Neural progenitor cell (in vitro differentiated cells): ENCODE measurements at regions not wholly inside any gene's neighbourhood (a gene's known extent, or its start where the extent isn't known, plus 50 kb on each side); places are given as distances from the start of the nearest gene placed in this dataset.

Experiments
- DNase-seq: peaks from one replicate; pipeline ENCODE4 v3.0.0-alpha.2; 2016; ENCODE audit warnings: low spot score
- H2AFZ ChIP-seq: fragments of 200-600 bp; sonication (generic); replicated peaks from 2 replicates; pipeline ENCODE4 v1.6.1; 2016; ENCODE audit warnings: antibody characterized with exemption
- H3F3A ChIP-seq: fragments of 200-600 bp; sonication (generic); 2 replicates; pipeline ENCODE4 v1.6.1; 2016; ENCODE audit warnings: antibody characterized with exemption, low read depth
- H3K27ac ChIP-seq: fragments of 200-600 bp; sonication (generic); 2 replicates; pipeline ENCODE4 v1.5.1; 2016; ENCODE audit warnings: mild to moderate bottlenecking
- H3K27me3 ChIP-seq: fragments of 200-600 bp; sonication (generic); 2 replicates; pipeline ENCODE4 v1.6.1; 2016; ENCODE audit warnings: mild to moderate bottlenecking, moderate library complexity
- H3K36me3 ChIP-seq: fragments of 200-600 bp; sonication (generic); 2 replicates; pipeline ENCODE4 v1.5.1; 2016
- H3K4me1 ChIP-seq: fragments of 200-600 bp; sonication (generic); 2 replicates; pipeline ENCODE4 v1.6.1; 2016; ENCODE audit warnings: mixed run types
- H3K4me2 ChIP-seq: fragments of 200-600 bp; sonication (generic); 2 replicates; pipeline ENCODE4 v1.6.1; 2016
- H3K4me3 ChIP-seq: fragments of 200-600 bp; sonication (generic); 2 replicates; pipeline ENCODE4 v1.5.1; 2016
- H3K79me2 ChIP-seq: fragments of 200-600 bp; sonication (generic); 2 replicates; pipeline ENCODE4 v1.6.1; 2016; ENCODE audit warnings: low read depth
- H3K9ac ChIP-seq: fragments of 200-600 bp; sonication (generic); 2 replicates; pipeline ENCODE4 v1.6.1; 2016
- H3K9me3 ChIP-seq: fragments of 200-600 bp; sonication (generic); 2 replicates; pipeline ENCODE4 v1.5.1; 2016; ENCODE audit warnings: low read depth
- H4K20me1 ChIP-seq: fragments of 200-600 bp; sonication (generic); 2 replicates; pipeline ENCODE4 v1.6.1; 2016; ENCODE audit warnings: low read depth
- H3K27ac Mint-ChIP-seq: 3 replicates; pipeline ENCODE4 v1.8.0; 2021; ENCODE audit warnings: mixed read lengths
- H3K27me3 Mint-ChIP-seq: 2 replicates; pipeline ENCODE4 v1.8.0; 2022; ENCODE audit warnings: low read depth, mild to moderate bottlenecking, inconsistent platforms, moderate library complexity, mixed read lengths; ENCODE audit not compliant: insufficient read depth
- H3K36me3 Mint-ChIP-seq: 3 replicates; pipeline ENCODE4 v1.8.0; 2021; ENCODE audit warnings: mixed read lengths
- H3K4me1 Mint-ChIP-seq: 3 replicates; pipeline ENCODE4 v1.8.0; 2021; ENCODE audit warnings: mixed read lengths
- H3K4me3 Mint-ChIP-seq: 3 replicates; pipeline ENCODE4 v1.8.0; 2021; ENCODE audit warnings: mild to moderate bottlenecking, moderate library complexity, mixed read lengths
- H3K9me3 Mint-ChIP-seq: 3 replicates; pipeline ENCODE4 v1.8.0; 2020; ENCODE audit warnings: mixed read lengths
- EZH2 ChIP-seq: fragments of 200-600 bp; sonication (generic); IDR thresholded peaks from 2 replicates; pipeline ENCODE4 v1.6.1; 2017; ENCODE audit warnings: antibody characterized with exemption, mild to moderate bottlenecking, moderate library complexity
- EZH2phosphoT487 ChIP-seq: fragments of 200-600 bp; sonication (generic); IDR thresholded peaks from 2 replicates; pipeline ENCODE4 v1.6.1; 2017; ENCODE audit warnings: antibody characterized with exemption
- TF ChIP-seq, protein P1 (sequence below): fragments of 200-600 bp; sonication (generic); IDR thresholded peaks from 2 replicates; pipeline ENCODE4 v1.5.1; 2017; ENCODE audit warnings: antibody characterized with exemption, mild to moderate bottlenecking

DNA sequence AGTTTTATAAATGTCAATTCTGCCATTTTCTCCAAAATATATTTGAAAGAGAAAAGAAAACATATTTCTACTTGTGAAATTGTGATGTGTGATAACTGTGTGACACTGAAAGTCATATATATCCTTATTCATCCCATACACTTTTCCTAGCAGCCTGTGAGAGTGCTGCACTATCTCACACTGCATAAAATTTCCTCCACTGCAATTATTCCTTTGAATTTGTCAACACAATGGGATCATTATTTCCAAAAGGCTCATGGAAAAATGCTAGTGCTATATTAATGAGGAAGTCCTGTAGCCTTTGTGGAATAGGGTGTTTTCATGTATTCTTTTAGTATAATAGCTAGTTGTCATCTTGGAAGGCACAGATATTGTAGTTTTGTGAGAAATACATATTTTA is 504.1 kb downstream of the RPL10L start:
- H3K79me2 ChIP-seq: no peaks in the 10 kb centered on the region
- DNase-seq: no peak
- H3K4me1 ChIP-seq: no peaks in the 10 kb centered on the region
- H3K4me3 ChIP-seq: no peak overlapping the region
- TF ChIP-seq EZH2phosphoT487: no peak
- TF ChIP-seq, protein P1, sequence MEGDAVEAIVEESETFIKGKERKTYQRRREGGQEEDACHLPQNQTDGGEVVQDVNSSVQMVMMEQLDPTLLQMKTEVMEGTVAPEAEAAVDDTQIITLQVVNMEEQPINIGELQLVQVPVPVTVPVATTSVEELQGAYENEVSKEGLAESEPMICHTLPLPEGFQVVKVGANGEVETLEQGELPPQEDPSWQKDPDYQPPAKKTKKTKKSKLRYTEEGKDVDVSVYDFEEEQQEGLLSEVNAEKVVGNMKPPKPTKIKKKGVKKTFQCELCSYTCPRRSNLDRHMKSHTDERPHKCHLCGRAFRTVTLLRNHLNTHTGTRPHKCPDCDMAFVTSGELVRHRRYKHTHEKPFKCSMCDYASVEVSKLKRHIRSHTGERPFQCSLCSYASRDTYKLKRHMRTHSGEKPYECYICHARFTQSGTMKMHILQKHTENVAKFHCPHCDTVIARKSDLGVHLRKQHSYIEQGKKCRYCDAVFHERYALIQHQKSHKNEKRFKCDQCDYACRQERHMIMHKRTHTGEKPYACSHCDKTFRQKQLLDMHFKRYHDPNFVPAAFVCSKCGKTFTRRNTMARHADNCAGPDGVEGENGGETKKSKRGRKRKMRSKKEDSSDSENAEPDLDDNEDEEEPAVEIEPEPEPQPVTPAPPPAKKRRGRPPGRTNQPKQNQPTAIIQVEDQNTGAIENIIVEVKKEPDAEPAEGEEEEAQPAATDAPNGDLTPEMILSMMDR: no peak
- no peak for TF ChIP-seq EZH2
- Mint-ChIP-seq H3K27me3 (peaks cover 2% of the 10 kb centered on the region), H3K9me3 (peaks cover 8% of the 10 kb centered on the region), H3K4me3 (no peak overlapping the region), H3K36me3 (no peaks in the 10 kb centered on the region), H3K4me1 (no peaks in the 10 kb centered on the region), H3K27ac (no peak overlapping the region)
- no peaks in the 10 kb centered on the region for H3K27me3 ChIP-seq
- H3K9ac ChIP-seq: no peak overlapping the region
- H3K27ac ChIP-seq: no peak overlapping the region
- no peaks in the 10 kb centered on the region for H4K20me1 ChIP-seq
- no peaks in the 10 kb centered on the region for H3F3A ChIP-seq
- no peak overlapping the region for H2AFZ ChIP-seq
- H3K9me3 ChIP-seq: no peaks in the 10 kb centered on the region
- H3K36me3 ChIP-seq: no peaks in the 10 kb centered on the region
- no peak overlapping the region for H3K4me2 ChIP-seq

DNA sequence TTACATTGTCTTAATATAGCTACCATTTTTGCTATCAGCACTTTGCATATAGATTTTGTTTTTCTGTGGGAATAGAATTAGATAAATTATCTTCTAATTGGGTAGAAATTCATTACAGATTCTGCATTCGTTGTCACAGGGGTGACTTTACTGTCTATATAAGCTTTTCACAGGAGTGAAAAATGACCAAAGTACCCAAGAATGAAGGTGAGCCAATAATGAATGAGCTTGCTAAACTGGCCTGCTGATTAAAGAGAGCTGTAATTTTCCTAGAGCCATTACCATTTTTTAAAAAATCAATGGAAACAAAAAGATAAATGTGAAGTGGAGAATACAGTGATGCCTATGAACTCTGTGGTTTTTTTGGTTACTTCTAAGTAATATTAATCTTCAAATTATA is 504.6 kb downstream of the RPL10L start:
- no peaks in the 10 kb centered on the region for H3K9me3 ChIP-seq
- Mint-ChIP-seq H3K36me3 (no peaks in the 10 kb centered on the region), H3K4me3 (no peak overlapping the region), H3K4me1 (no peaks in the 10 kb centered on the region), H3K27me3 (peaks cover 2% of the 10 kb centered on the region), H3K9me3 (peaks cover 8% of the 10 kb centered on the region), H3K27ac (no peak overlapping the region)
- no peaks in the 10 kb centered on the region for H3F3A ChIP-seq
- H3K4me3 ChIP-seq: no peak overlapping the region
- TF ChIP-seq EZH2phosphoT487: no peak
- TF ChIP-seq, protein P1: no peak
- no peak for TF ChIP-seq EZH2
- H3K27ac ChIP-seq: no peak overlapping the region
- DNase-seq: no peak
- H3K36me3 ChIP-seq: no peaks in the 10 kb centered on the region
- H2AFZ ChIP-seq: no peak overlapping the region
- H3K4me1 ChIP-seq: no peaks in the 10 kb centered on the region
- H4K20me1 ChIP-seq: no peaks in the 10 kb centered on the region
- no peaks in the 10 kb centered on the region for H3K27me3 ChIP-seq
- H3K9ac ChIP-seq: no peak overlapping the region
- no peak overlapping the region for H3K4me2 ChIP-seq
- no peaks in the 10 kb centered on the region for H3K79me2 ChIP-seq

DNA sequence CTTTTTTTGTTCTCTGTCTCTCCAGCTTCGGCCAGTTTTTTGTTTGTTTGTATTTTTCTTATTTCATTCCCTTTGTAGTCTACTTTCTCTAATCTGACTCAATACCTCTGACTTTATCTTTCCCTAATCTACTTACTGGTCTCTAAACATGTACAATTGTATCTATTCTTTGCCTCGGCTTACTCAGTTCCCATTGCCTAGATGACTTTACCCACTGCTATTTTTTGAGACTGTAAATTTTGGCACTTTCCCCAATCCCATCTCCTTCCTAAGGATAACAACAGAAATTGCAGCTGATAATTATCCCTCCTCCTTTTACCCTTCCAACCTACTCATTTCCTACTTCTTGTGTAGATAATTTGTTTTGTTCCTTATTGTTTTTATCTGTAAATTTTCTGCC is 511.1 kb downstream of the RPL10L start:
- Mint-ChIP-seq H3K27me3 (peaks cover 2% of the 10 kb centered on the region), H3K36me3 (no peaks in the 10 kb centered on the region), H3K4me3 (no peak overlapping the region), H3K27ac (no peak overlapping the region), H3K9me3 (no peaks in the 10 kb centered on the region), H3K4me1 (peaks cover 16% of the 10 kb centered on the region)
- no peaks in the 10 kb centered on the region for H4K20me1 ChIP-seq
- DNase-seq: no peak
- H3K36me3 ChIP-seq: no peaks in the 10 kb centered on the region
- H3K9me3 ChIP-seq: no peaks in the 10 kb centered on the region
- H3K27ac ChIP-seq: no peak overlapping the region
- H3K4me1 ChIP-seq: peaks cover 21% of the 10 kb centered on the region
- H3K79me2 ChIP-seq: no peaks in the 10 kb centered on the region
- H3K9ac ChIP-seq: no peak overlapping the region
- H3K27me3 ChIP-seq: no peaks in the 10 kb centered on the region
- H3K4me3 ChIP-seq: no peak overlapping the region
- H3K4me2 ChIP-seq: peak overlapping the region; percentile 36
- no peak overlapping the region for H2AFZ ChIP-seq
- TF ChIP-seq, protein P1: no peak
- TF ChIP-seq EZH2phosphoT487 (no peak), EZH2 (no peak)
- no peaks in the 10 kb centered on the region for H3F3A ChIP-seq
